ENCODE measurements at regions not wholly inside any gene's neighbourhood (a gene's known extent, or its start where the extent isn't known, plus 50 kb on each side); places are given as distances from the start of the nearest gene placed in this dataset.

- 85 to 88% (median 87%) methylated on average over 5 of the region's 5 CpGs for WGBS, 3 donors
- Histone ChIP-seq H3K27ac (no peak overlapping the region), H3K9me3 (no peaks in the 10 kb centered on the region), H3K36me3 (no peaks in the 10 kb centered on the region), H3K4me1 (ENCODE audit: insufficient read depth) (no peaks in the 10 kb centered on the region), H3K27me3 (no peaks in the 10 kb centered on the region), H3K4me3 (no peak overlapping the region)
- TF ChIP-seq EP300 (IDR thresholded peaks at IDR 0.05) (no peak), POLR2A (IDR thresholded peaks at IDR 0.05) (no peak)
- TF ChIP-seq, protein P1, sequence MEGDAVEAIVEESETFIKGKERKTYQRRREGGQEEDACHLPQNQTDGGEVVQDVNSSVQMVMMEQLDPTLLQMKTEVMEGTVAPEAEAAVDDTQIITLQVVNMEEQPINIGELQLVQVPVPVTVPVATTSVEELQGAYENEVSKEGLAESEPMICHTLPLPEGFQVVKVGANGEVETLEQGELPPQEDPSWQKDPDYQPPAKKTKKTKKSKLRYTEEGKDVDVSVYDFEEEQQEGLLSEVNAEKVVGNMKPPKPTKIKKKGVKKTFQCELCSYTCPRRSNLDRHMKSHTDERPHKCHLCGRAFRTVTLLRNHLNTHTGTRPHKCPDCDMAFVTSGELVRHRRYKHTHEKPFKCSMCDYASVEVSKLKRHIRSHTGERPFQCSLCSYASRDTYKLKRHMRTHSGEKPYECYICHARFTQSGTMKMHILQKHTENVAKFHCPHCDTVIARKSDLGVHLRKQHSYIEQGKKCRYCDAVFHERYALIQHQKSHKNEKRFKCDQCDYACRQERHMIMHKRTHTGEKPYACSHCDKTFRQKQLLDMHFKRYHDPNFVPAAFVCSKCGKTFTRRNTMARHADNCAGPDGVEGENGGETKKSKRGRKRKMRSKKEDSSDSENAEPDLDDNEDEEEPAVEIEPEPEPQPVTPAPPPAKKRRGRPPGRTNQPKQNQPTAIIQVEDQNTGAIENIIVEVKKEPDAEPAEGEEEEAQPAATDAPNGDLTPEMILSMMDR (IDR thresholded peaks at IDR 0.05), result no peak
- intact Hi-C loops (cut with DNase I), result no loop called here
- DNase-seq, result no peak
Measured at GRCh38 chr11:134907636-134908035, 495.6 kb upstream of the B3GAT1 start.

DNA sequence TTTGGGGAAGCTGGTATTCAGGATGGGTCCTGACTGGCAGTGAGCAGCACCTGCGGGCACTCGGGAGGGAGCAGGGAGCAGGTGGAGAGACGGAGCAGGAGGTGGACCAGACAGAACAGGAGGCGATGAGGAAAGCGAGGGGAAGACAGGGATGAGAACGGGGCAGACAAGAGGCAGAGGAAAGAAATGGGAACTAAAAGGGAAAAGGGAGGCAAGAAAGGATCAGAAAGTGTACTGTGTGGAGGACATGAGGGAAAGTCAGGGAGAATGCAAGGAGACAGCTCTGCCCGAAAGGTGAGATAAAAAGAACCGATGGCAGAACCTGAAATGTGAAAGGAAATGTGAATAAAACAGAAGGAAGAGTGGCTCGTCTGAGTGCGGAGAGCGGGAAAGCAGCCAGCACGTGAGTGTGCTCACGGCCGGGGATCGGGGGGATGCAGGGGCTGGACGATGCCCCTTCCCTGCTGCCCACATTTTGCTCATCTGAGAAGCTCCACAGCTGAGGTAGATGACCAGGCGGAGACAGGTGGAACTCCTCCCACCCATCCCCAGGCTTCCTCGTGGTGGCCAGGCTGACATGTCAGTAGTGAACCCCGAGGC is 494.4 kb upstream of the B3GAT1 start:
- intact Hi-C loops (cut with DNase I), result no loop called here
- Histone ChIP-seq H3K4me1 (ENCODE audit: insufficient read depth) (no peaks in the 10 kb centered on the region), H3K9me3 (no peaks in the 10 kb centered on the region), H3K27me3 (no peaks in the 10 kb centered on the region), H3K27ac (no peak overlapping the region), H3K36me3 (no peaks in the 10 kb centered on the region), H3K4me3 (no peak overlapping the region)
- TF ChIP-seq, protein P1 (IDR thresholded peaks at IDR 0.05), result no peak
- no peak for TF ChIP-seq POLR2A (IDR thresholded peaks at IDR 0.05)
- no peak for TF ChIP-seq EP300 (IDR thresholded peaks at IDR 0.05)
- 60 to 74% (median 67%) methylated on average over 19 of the region's 19 CpGs for WGBS, 3 donors
- no peak for DNase-seq

- no peaks in the 10 kb centered on the region for H3K27me3 ChIP-seq
- H3K9me3 ChIP-seq, result no peaks in the 10 kb centered on the region
- TF ChIP-seq, protein P1 (IDR thresholded peaks at IDR 0.05), result no peak
- TF ChIP-seq POLR2A (IDR thresholded peaks at IDR 0.05) (no peak), EP300 (IDR thresholded peaks at IDR 0.05) (no peak)
- H3K4me3 ChIP-seq, result no peak overlapping the region
- H3K4me1 ChIP-seq (ENCODE audit: insufficient read depth), result no peaks in the 10 kb centered on the region
- DNase-seq, result no peak
- H3K36me3 ChIP-seq, result no peaks in the 10 kb centered on the region
- WGBS, 3 donors, result 2 to 10% (median 4%) methylated on average over 14 of the region's 14 CpGs
- no peak overlapping the region for H3K27ac ChIP-seq
- intact Hi-C loops (cut with DNase I), result no loop called here
Measured at GRCh38 chr11:134905928-134906327, 493.9 kb upstream of the B3GAT1 start.

DNA sequence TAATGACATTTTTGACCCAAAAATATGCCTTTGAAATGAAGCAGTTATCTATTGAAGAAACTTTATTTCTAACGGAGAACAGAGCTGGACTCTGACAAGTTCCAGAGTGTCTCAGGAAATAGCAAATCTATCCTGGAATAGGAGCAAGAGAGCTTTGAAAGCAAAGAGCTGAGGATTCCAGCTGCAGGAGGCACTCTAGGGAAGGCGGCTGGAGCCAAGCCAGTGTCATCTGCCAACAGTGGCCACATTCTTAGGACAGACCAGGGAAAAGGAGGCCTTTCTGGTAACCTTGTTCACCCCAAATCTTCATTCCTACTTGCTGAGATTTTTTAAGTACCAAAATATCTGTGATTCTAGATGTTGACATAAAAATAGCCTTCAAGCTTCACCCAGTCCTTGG is 493.5 kb upstream of the B3GAT1 start:
- TF ChIP-seq EP300 (IDR thresholded peaks at IDR 0.05) (no peak), POLR2A (IDR thresholded peaks at IDR 0.05) (no peak)
- TF ChIP-seq, protein P1 (IDR thresholded peaks at IDR 0.05), result no peak
- H3K9me3 ChIP-seq, result no peaks in the 10 kb centered on the region
- no peak overlapping the region for H3K4me3 ChIP-seq
- intact Hi-C loops (cut with DNase I), result no loop called here
- H3K36me3 ChIP-seq, result no peaks in the 10 kb centered on the region
- no peaks in the 10 kb centered on the region for H3K4me1 ChIP-seq (ENCODE audit: insufficient read depth)
- H3K27ac ChIP-seq, result no peak overlapping the region
- H3K27me3 ChIP-seq, result no peaks in the 10 kb centered on the region
- WGBS, 3 donors, result 3 to 13% (median 12%) methylated on average over 2 of the region's 2 CpGs
- no peak for DNase-seq
